Right atrium auricular region (tissue), 2 donors: ENCODE measurements at regions not wholly inside any gene's neighbourhood (a gene's known extent, or its start where the extent isn't known, plus 50 kb on each side); places are given as distances from the start of the nearest gene placed in this dataset.

Experiments
- DNase-seq: peaks from one replicate; pipeline ENCODE4 v3.0.0-alpha.2; 2019; ENCODE audit warnings: low spot score
- H3K27ac ChIP-seq, 2 donors: fragments of 200-600 bp; sonication (generic); 1 replicate in 1 of 2; 2 replicates in 1 of 2; pipeline ENCODE4 v1.5.1; 2016 to 2019
- H3K27me3 ChIP-seq, 2 donors: fragments of 200-600 bp; sonication (generic); one replicate each; pipeline versions ENCODE4 v1.5.1 to v1.6.0; 2017 to 2019
- H3K36me3 ChIP-seq: fragments of 200-600 bp; sonication (generic); one replicate; pipeline ENCODE4 v1.5.1; 2016
- H3K4me1 ChIP-seq, 2 donors: fragments of 200-600 bp; sonication (generic); one replicate each; pipeline versions ENCODE4 v1.5.1 to v1.6.0; 2017 to 2019
- H3K4me3 ChIP-seq, 2 donors: fragments of 200-600 bp; sonication (generic); 1 replicate in 1 of 2; 2 replicates in 1 of 2; pipeline ENCODE4 v1.5.1; 2017 to 2019; ENCODE audit warnings: mild to moderate bottlenecking in 1 of 2, moderate library complexity in 1 of 2
- H3K9me3 ChIP-seq, 2 donors: fragments of 200-600 bp; sonication (generic); one replicate each; pipeline ENCODE4 v1.5.1; 2019
- TF ChIP-seq, protein P1 (sequence below), 2 donors: fragments of 200-600 bp; sonication (generic); IDR thresholded peaks; one replicate each; pipeline ENCODE4 v1.5.1; 2019; ENCODE audit warnings: antibody characterized with exemption in 2 of 2

DNA sequence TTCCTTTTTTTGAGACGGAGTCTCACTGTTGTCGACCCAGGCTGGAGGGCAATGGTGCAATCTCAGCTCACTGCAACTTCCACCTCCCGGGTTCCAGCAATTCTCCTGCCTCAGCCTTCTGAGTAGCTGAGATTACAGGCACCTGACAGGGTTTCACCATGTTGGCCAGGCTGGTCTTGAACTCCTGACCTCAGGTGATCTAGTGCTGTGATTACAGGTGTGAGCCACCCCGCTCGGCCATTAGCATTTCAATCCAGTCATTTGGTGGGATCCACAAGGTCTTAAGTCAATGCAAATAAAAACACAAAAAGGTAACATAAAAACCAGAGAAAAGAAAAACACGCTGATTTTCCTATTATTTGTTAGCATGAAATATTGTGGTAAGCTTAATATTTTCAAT, 1227.2 kb upstream of the TENM4 start:
- Histone ChIP-seq H3K4me3 (no peak overlapping the region), H3K36me3 (no peaks in the 10 kb centered on the region), H3K9me3 (no peaks in the 10 kb centered on the region), H3K27ac (no peak overlapping the region), H3K4me1 (no peaks in the 10 kb centered on the region), H3K27me3 (no peaks in the 10 kb centered on the region)
- DNase-seq = no peak
- TF ChIP-seq, protein P1, sequence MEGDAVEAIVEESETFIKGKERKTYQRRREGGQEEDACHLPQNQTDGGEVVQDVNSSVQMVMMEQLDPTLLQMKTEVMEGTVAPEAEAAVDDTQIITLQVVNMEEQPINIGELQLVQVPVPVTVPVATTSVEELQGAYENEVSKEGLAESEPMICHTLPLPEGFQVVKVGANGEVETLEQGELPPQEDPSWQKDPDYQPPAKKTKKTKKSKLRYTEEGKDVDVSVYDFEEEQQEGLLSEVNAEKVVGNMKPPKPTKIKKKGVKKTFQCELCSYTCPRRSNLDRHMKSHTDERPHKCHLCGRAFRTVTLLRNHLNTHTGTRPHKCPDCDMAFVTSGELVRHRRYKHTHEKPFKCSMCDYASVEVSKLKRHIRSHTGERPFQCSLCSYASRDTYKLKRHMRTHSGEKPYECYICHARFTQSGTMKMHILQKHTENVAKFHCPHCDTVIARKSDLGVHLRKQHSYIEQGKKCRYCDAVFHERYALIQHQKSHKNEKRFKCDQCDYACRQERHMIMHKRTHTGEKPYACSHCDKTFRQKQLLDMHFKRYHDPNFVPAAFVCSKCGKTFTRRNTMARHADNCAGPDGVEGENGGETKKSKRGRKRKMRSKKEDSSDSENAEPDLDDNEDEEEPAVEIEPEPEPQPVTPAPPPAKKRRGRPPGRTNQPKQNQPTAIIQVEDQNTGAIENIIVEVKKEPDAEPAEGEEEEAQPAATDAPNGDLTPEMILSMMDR (IDR thresholded peaks at IDR 0.05) = no peak

DNA sequence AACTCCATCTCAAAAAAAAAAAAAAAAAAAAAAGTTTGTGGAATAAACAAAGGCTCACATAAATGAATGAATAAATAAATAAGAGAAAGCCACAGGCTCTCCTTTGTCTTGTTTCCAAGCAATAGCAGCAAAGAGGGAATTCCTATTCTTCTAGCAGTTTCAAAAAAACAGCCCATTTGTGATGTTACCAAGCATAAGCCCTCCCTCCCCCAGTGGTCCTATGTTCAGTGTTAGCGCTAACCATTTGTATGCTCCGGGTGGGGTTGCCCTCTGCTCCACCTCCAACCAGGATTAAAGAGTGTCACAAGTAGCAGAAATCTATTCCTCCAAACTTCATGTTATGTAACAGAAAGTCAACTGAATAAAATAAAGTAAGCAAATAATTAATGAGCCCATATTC, 1215.0 kb upstream of the TENM4 start:
- Histone ChIP-seq H3K4me3 (no peak overlapping the region), H3K36me3 (no peaks in the 10 kb centered on the region), H3K9me3 (no peaks in the 10 kb centered on the region), H3K27me3 (no peaks in the 10 kb centered on the region), H3K27ac (no peak overlapping the region), H3K4me1 (no peaks in the 10 kb centered on the region)
- no peak for DNase-seq
- TF ChIP-seq, protein P1 (IDR thresholded peaks at IDR 0.05) = no peak

DNA sequence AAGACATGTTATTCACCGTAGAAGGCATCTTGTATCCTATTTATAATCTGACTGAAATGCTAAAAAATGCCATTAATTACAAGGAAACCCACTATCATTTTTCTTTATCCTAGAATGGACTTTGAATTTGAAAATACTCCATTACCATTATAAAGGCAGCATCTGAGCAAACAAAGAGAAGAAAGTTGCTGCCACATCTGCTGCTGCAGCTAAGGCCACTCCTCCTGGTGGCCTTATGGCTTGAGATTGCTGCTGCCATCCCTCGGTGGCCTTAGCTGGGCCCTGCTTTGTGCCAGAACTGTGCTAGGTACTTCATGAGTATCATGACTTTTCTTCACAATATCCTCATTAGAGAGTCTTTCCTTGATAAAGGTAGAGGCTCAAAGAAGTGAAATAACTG, 1210.1 kb upstream of the TENM4 start:
- Histone ChIP-seq H3K4me3 (no peak overlapping the region), H3K4me1 (no peaks in the 10 kb centered on the region), H3K27me3 (no peaks in the 10 kb centered on the region), H3K36me3 (no peaks in the 10 kb centered on the region), H3K9me3 (no peaks in the 10 kb centered on the region), H3K27ac (no peak overlapping the region)
- TF ChIP-seq, protein P1 (IDR thresholded peaks at IDR 0.05) = no peak
- DNase-seq = no peak

DNA sequence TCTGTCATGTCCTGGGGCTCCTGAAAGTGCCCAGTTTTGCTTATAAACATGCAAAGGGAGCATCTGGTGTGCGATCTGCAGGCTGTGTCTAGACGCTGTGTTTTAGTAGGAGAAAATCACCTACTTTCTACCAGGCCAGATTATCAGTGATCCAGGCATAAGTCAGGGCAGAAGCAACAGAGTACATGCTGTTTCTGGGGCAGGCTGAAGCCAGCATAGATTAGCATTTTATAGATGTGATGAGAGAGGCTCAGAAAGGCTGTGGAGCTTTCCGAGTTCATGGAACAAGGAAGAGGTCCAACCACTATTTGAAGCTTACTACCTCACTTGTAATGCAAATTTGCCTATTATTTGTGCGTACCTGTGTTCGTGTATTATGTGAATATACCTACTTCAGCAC, 1208.4 kb upstream of the TENM4 start:
- Histone ChIP-seq H3K27me3 (no peaks in the 10 kb centered on the region), H3K4me3 (no peak overlapping the region), H3K4me1 (no peaks in the 10 kb centered on the region), H3K27ac (no peak overlapping the region), H3K36me3 (no peaks in the 10 kb centered on the region), H3K9me3 (no peaks in the 10 kb centered on the region)
- TF ChIP-seq, protein P1 (IDR thresholded peaks at IDR 0.05) = no peak
- no peak for DNase-seq

DNA sequence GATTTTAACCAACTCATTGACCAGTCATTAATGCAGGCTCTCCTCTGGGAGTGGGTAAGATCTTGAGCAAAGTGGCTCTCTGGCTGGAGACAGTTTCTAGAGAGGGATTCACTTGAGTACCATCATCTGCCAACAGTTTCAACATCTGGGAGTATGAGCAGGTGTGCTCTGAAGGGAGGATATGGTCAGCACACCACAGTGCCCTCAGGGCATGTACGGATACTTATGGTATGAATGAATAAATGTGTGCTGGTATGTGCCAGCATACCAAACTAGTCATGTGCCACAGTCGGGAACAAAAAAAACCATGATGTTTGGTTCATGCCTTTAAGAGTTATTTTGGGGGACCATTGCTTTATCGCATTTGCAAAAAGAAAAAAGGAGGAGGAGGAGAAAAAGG, 1197.5 kb upstream of the TENM4 start:
- no peaks in the 10 kb centered on the region for H3K36me3 ChIP-seq
- H3K27ac ChIP-seq = no peak overlapping the region
- H3K9me3 ChIP-seq = no peaks in the 10 kb centered on the region
- no peak overlapping the region for H3K4me3 ChIP-seq
- DNase-seq = no peak
- H3K27me3 ChIP-seq = no peaks in the 10 kb centered on the region
- TF ChIP-seq, protein P1 (IDR thresholded peaks at IDR 0.05) = no peak
- H3K4me1 ChIP-seq = no peaks in the 10 kb centered on the region

DNA sequence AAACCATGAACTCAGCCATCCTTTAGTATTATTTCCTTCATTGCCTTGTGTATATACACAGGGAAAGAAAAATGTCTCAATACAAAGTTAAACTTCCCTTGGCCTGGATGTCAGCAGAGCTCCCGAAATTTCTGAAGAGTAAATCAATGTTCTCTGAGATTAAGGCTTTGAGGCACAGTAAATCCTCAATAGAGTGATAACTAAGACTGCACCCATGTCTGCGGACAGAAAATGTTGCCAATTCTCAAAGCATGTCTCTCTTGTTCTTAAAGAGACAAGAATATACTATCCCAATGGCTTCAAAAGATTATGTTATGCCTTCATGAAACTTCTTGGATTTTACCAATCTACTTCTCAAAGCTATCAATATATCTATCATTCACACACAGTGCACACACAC, 1196.7 kb upstream of the TENM4 start:
- no peak for DNase-seq
- H3K27ac ChIP-seq = no peak overlapping the region
- no peaks in the 10 kb centered on the region for H3K27me3 ChIP-seq
- no peaks in the 10 kb centered on the region for H3K36me3 ChIP-seq
- TF ChIP-seq, protein P1 (IDR thresholded peaks at IDR 0.05) = no peak
- H3K4me1 ChIP-seq = no peaks in the 10 kb centered on the region
- no peak overlapping the region for H3K4me3 ChIP-seq
- no peaks in the 10 kb centered on the region for H3K9me3 ChIP-seq
